ENCODE measurements at regions not wholly inside any gene's neighbourhood (a gene's known extent, or its start where the extent isn't known, plus 50 kb on each side); places are given as distances from the start of the nearest gene placed in this dataset.

- no peaks in the 10 kb centered on the region for H3K36me3 ChIP-seq
- H3K9me3 ChIP-seq, result no peaks in the 10 kb centered on the region
- H3K4me1 ChIP-seq, result no peaks in the 10 kb centered on the region
- no peaks in the 10 kb centered on the region for H3K27me3 ChIP-seq
- TF ChIP-seq, protein P1, sequence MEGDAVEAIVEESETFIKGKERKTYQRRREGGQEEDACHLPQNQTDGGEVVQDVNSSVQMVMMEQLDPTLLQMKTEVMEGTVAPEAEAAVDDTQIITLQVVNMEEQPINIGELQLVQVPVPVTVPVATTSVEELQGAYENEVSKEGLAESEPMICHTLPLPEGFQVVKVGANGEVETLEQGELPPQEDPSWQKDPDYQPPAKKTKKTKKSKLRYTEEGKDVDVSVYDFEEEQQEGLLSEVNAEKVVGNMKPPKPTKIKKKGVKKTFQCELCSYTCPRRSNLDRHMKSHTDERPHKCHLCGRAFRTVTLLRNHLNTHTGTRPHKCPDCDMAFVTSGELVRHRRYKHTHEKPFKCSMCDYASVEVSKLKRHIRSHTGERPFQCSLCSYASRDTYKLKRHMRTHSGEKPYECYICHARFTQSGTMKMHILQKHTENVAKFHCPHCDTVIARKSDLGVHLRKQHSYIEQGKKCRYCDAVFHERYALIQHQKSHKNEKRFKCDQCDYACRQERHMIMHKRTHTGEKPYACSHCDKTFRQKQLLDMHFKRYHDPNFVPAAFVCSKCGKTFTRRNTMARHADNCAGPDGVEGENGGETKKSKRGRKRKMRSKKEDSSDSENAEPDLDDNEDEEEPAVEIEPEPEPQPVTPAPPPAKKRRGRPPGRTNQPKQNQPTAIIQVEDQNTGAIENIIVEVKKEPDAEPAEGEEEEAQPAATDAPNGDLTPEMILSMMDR (IDR thresholded peaks at IDR 0.05), result no peak
- no peak for ATAC-seq
- H3K4me3 ChIP-seq, result no peak overlapping the region
- DNase-seq, result no peak
- no peak overlapping the region for H3K27ac ChIP-seq
- intact Hi-C loops (cut with DNase I), result no loop called here
Measured at GRCh38 chr11:94675813-94676212, 92.3 kb upstream of the AMOTL1 start.

DNA sequence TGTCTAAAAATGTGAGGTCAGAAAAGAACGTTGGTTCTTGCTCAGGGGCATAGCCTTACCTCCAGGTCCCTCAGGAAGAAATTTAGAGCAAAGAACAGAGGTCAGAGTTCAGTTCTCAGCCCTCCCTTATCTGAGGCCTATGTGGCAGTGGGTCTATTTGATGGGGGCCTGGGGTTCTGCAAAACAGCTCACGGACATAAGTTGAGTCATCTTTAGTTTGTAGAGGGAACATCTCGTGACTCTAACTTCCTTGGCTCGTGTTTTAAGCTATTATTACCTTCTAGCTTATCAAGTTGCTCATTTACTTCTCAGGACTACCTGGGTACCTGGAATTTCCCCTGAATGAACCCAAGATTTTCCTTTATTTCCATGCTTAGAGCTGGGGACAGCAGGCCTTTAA is 91.3 kb upstream of the AMOTL1 start:
- Histone ChIP-seq H3K4me3 (no peak overlapping the region), H3K4me1 (no peaks in the 10 kb centered on the region), H3K9me3 (no peaks in the 10 kb centered on the region), H3K36me3 (no peaks in the 10 kb centered on the region), H3K27ac (no peak overlapping the region), H3K27me3 (no peaks in the 10 kb centered on the region)
- DNase-seq (no peak), ATAC-seq (no peak)
- intact Hi-C loops (cut with DNase I), result no loop called here
- TF ChIP-seq, protein P1 (IDR thresholded peaks at IDR 0.05), result no peak

DNA sequence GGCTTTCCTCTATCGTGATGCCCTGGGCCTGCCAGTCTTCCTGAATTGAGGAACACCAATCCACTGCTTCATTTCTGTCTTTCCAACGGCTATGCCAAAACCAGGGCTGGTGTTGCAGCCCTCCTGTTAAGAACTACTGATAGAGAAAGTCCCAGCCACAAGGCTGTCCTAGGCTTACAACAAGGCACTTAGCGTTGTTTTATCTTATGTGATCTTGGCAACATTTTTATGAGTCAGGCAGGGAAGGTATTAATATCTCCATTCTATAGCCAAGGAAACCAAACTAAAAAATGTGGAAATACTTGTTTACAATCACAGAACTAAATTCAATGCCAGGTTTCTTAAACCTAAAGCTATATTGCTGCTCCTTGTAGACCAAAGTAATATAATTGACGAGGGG is 89.9 kb upstream of the AMOTL1 start:
- no peaks in the 10 kb centered on the region for H3K27me3 ChIP-seq
- no peak overlapping the region for H3K4me3 ChIP-seq
- no peaks in the 10 kb centered on the region for H3K36me3 ChIP-seq
- TF ChIP-seq, protein P1 (IDR thresholded peaks at IDR 0.05), result no peak
- no peak for ATAC-seq
- no peaks in the 10 kb centered on the region for H3K9me3 ChIP-seq
- no peak for DNase-seq
- no peak overlapping the region for H3K27ac ChIP-seq
- intact Hi-C loops (cut with DNase I), result no loop called here
- no peaks in the 10 kb centered on the region for H3K4me1 ChIP-seq

DNA sequence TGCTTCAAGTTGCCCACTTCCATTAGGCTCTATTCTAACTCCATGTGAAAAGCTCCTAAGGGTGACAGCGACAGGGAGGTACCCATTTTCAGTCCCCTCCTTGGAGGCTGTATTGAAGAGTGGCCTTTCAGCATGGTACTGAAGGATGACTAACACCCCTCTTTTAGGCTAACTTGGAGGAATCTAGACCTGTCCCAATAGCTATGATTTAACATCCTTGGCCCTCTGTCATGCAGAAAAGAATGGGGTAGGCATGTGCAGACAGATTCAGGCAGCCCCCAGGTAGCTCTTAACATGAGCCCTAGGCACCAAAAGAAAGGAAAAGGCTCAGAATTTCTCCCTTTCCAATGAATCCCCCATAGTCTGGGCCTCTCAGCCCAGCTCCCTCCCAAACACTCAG is 89.3 kb upstream of the AMOTL1 start:
- Histone ChIP-seq H3K4me1 (no peaks in the 10 kb centered on the region), H3K9me3 (no peaks in the 10 kb centered on the region), H3K4me3 (no peak overlapping the region), H3K36me3 (no peaks in the 10 kb centered on the region), H3K27me3 (no peaks in the 10 kb centered on the region), H3K27ac (no peak overlapping the region)
- ATAC-seq, result no peak
- TF ChIP-seq, protein P1 (IDR thresholded peaks at IDR 0.05), result no peak
- no peak for DNase-seq
- intact Hi-C loops (cut with DNase I), result no loop called here

GRCh38 chr11:94680426-94680825 is 87.7 kb upstream of the AMOTL1 start:
- Histone ChIP-seq H3K4me1 (no peaks in the 10 kb centered on the region), H3K27ac (no peak overlapping the region), H3K9me3 (no peaks in the 10 kb centered on the region), H3K4me3 (no peak overlapping the region), H3K27me3 (no peaks in the 10 kb centered on the region), H3K36me3 (no peaks in the 10 kb centered on the region)
- intact Hi-C loops (cut with DNase I), result no loop called here
- no peak for DNase-seq
- ATAC-seq, result no peak
- TF ChIP-seq, protein P1 (IDR thresholded peaks at IDR 0.05), result no peak

DNA sequence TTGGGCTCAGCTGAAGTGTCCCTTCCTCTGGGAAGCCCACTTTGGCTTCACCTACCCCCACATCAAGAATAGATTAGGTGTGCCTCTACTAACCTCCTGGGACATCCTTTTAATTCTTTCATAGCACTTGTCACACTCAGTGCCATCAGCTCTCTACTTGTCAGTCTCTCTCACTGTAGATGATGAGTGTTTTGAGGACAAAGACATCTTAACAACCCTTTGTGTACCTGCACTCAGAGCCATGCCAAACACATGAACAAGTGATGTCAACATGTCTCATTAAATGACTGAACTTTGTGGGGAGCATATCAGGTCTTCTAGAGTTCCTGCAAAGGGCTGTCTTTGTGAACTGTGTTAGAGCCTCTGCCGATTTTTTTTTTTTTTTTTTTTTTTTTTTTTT is 87.0 kb upstream of the AMOTL1 start:
- TF ChIP-seq, protein P1 (IDR thresholded peaks at IDR 0.05), result no peak
- Histone ChIP-seq H3K4me3 (no peak overlapping the region), H3K36me3 (no peaks in the 10 kb centered on the region), H3K27ac (no peak overlapping the region), H3K4me1 (no peaks in the 10 kb centered on the region), H3K27me3 (no peaks in the 10 kb centered on the region), H3K9me3 (peaks cover 5% of the 10 kb centered on the region)
- intact Hi-C loops (cut with DNase I), result no loop called here
- ATAC-seq (no peak), DNase-seq (no peak)
